ENCODE measurements at regions not wholly inside any gene's neighbourhood (a gene's known extent, or its start where the extent isn't known, plus 50 kb on each side); places are given as distances from the start of the nearest gene placed in this dataset.

GRCh38 chr11:134691985-134692384, 279.9 kb upstream of the B3GAT1 start:
- no peak for DNase-seq

GRCh38 chr11:134691295-134691873, 279.3 kb upstream of the B3GAT1 start:
- DNase-seq = no peak

- no peak for DNase-seq
Observed at GRCh38 chr11:134689886-134690285, 277.8 kb upstream of the B3GAT1 start.

GRCh38 chr11:134687548-134687947, 275.5 kb upstream of the B3GAT1 start:
- DNase-seq = no peak

- DNase-seq = no peak
Observed at GRCh38 chr11:134686460-134687061, 274.5 kb upstream of the B3GAT1 start.

GRCh38 chr11:134685793-134686380, 273.8 kb upstream of the B3GAT1 start:
- no peak for DNase-seq

- no peak for DNase-seq
Observed at GRCh38 chr11:134684576-134684975, 272.5 kb upstream of the B3GAT1 start.

GRCh38 chr11:134683860-134684259, 271.8 kb upstream of the B3GAT1 start:
- no peak for DNase-seq

- DNase-seq = no peak
Observed at GRCh38 chr11:134682577-134682976, 270.5 kb upstream of the B3GAT1 start.

GRCh38 chr11:134679592-134679991, 267.6 kb upstream of the B3GAT1 start:
- DNase-seq = no peak

- DNase-seq = no peak
Observed at GRCh38 chr11:134678744-134679143, 266.7 kb upstream of the B3GAT1 start.

GRCh38 chr11:134677891-134678551, 266.0 kb upstream of the B3GAT1 start:
- DNase-seq = no peak

GRCh38 chr11:134677397-134677822, 265.4 kb upstream of the B3GAT1 start:
- no peak for DNase-seq

GRCh38 chr11:134676516-134677287, 264.7 kb upstream of the B3GAT1 start:
- no peak for DNase-seq

- DNase-seq = no peak
Observed at GRCh38 chr11:134675983-134676382, 263.9 kb upstream of the B3GAT1 start.

GRCh38 chr11:134674974-134675373, 262.9 kb upstream of the B3GAT1 start:
- DNase-seq = no peak

GRCh38 chr11:134670961-134671370, 258.9 kb upstream of the B3GAT1 start:
- DNase-seq = no peak

- DNase-seq = no peak
Observed at GRCh38 chr11:134670247-134670782, 258.3 kb upstream of the B3GAT1 start.

- DNase-seq = no peak
Observed at GRCh38 chr11:134669796-134670195, 257.8 kb upstream of the B3GAT1 start.

- no peak for DNase-seq
Observed at GRCh38 chr11:134668796-134669195, 256.8 kb upstream of the B3GAT1 start.

GRCh38 chr11:134668076-134668475, 256.0 kb upstream of the B3GAT1 start:
- DNase-seq = no peak

GRCh38 chr11:134667505-134667904, 255.5 kb upstream of the B3GAT1 start:
- DNase-seq = no peak
